Activated CD4-positive, alpha-beta memory T cell treated with anti-CD3 and anti-CD28 coated beads, Interleukin-2, amount 10 ng/mL, durations not matched to agents 7 days and 5 days (primary cell): ENCODE measurements at regions not wholly inside any gene's neighbourhood (a gene's known extent, or its start where the extent isn't known, plus 50 kb on each side); places are given as distances from the start of the nearest gene placed in this dataset.
A peak's percentile ranks its signal among the peaks of the same experiment; 100 is the strongest.
"Not testable (repeated sequence)": the region's sequence is repeated elsewhere in the genome, so short reads cannot be mapped to it uniquely, and the experiment has no call there.

ENCODE experiments used
- CTCF ChIA-PET: fragments of 350-600 bp; sonication (Branson Sonifier 250); formaldehyde crosslinking; loops from one replicate; lab custom pipeline; 2021; ENCODE audit warnings: antibody characterized with exemption, inconsistent platforms; lab: Charles Lee
- POLR2A ChIA-PET: fragments of 350-600 bp; sonication (Branson Sonifier 250); formaldehyde crosslinking; loops from one replicate; lab custom pipeline; 2021; ENCODE audit warnings: antibody characterized with exemption; lab: Charles Lee
- DNase-seq: peaks from one replicate; pipeline ENCODE4 v3.0.0-alpha.2; 2020
- H3K27ac Mint-ChIP-seq: one replicate; pipeline ENCODE4 v1.8.0; 2021; ENCODE audit warnings: mild to moderate bottlenecking, mixed read lengths
- H3K27me3 Mint-ChIP-seq: one replicate; pipeline ENCODE4 v1.8.0; 2021; ENCODE audit warnings: mixed read lengths
- H3K36me3 Mint-ChIP-seq: one replicate; pipeline ENCODE4 v1.8.0; 2021; ENCODE audit warnings: low read depth, mixed read lengths
- H3K4me1 Mint-ChIP-seq: one replicate; pipeline ENCODE4 v1.8.0; 2021; ENCODE audit warnings: mixed read lengths
- H3K4me3 Mint-ChIP-seq: one replicate; pipeline ENCODE4 v1.8.0; 2021; ENCODE audit warnings: mild to moderate bottlenecking, mixed read lengths
- H3K9me3 Mint-ChIP-seq: one replicate; pipeline ENCODE4 v1.8.0; 2021; ENCODE audit warnings: mixed read lengths

GRCh38 chr14:56351861-56352260, 227.7 kb upstream of the TMEM260 start:
- Mint-ChIP-seq H3K9me3 (no peaks in the 10 kb centered on the region), H3K27me3 (no peaks in the 10 kb centered on the region), H3K4me3 (no peak overlapping the region), H3K27ac (no peak overlapping the region), H3K4me1 (no peaks in the 10 kb centered on the region), H3K36me3 (no peaks in the 10 kb centered on the region)
- CTCF ChIA-PET, result no interaction called here
- POLR2A ChIA-PET, result no interaction called here
- no peak for DNase-seq

DNA sequence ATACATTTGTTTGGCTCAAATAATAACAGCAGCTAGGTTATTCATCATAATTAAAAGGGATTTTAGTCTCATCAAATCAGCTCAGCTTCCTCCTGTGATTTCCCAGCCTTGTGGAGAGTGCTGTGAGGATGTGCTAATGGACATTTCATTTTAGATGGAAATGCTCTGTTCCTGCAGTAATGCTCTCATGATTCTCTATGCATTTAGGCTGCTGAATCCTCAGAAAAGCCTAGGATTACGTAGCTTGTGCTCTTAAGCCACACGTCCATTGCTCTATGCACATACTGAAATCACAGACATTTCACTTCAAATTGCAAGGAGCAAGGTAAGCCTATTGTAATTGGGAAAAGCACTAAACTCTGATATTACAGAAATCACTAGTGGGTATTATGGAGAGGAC, 226.6 kb upstream of the TMEM260 start:
- no peaks in the 10 kb centered on the region for H3K9me3 Mint-ChIP-seq
- DNase-seq, result no peak
- ChIA-PET CTCF (no interaction called here), POLR2A (no interaction called here)
- H3K27ac Mint-ChIP-seq, result no peak overlapping the region
- H3K36me3 Mint-ChIP-seq, result no peaks in the 10 kb centered on the region
- H3K27me3 Mint-ChIP-seq, result no peaks in the 10 kb centered on the region
- H3K4me3 Mint-ChIP-seq, result no peak overlapping the region
- peaks cover under 1% of the 10 kb centered on the region for H3K4me1 Mint-ChIP-seq

- Mint-ChIP-seq H3K36me3 (no peaks in the 10 kb centered on the region), H3K4me1 (peaks cover 20% of the 10 kb centered on the region), H3K4me3 (no peak overlapping the region), H3K27ac (no peak overlapping the region), H3K27me3 (peaks cover 2% of the 10 kb centered on the region), H3K9me3 (no peaks in the 10 kb centered on the region)
- ChIA-PET POLR2A (no interaction called here), CTCF (interaction anchor here (2.0 kb wide), 1 partner anchor 17 kb away, joined by 9 read pairs; no protein-coding TSS in a partner anchor)
- no peak for DNase-seq
Observed at GRCh38 chr14:56357428-56357827, 222.2 kb upstream of the TMEM260 start.

DNA sequence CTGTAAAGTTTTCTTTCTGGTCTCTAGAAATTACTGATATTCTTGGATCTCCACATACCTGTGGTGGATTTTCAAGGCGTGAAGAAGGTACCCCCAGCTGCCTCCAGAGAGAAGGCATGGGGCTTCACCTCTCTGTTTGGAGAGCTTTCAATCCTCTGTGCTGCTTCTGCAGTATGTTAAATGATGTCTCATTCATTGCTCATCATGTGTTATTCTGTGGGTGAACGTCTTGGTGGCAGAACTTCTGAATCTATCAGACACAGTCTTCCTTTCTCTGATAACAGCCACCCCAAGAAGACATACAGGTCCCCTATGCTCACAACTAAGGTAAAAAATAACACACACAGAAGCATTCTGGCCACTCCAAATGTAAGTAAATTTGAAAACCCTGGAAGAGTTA, 221.3 kb upstream of the TMEM260 start:
- H3K36me3 Mint-ChIP-seq, result no peaks in the 10 kb centered on the region
- no peak overlapping the region for H3K4me3 Mint-ChIP-seq
- no peak overlapping the region for H3K27ac Mint-ChIP-seq
- H3K4me1 Mint-ChIP-seq, result peaks cover 20% of the 10 kb centered on the region
- peaks cover 5% of the 10 kb centered on the region for H3K27me3 Mint-ChIP-seq
- ChIA-PET POLR2A (no interaction called here), CTCF (interaction anchor here (2.0 kb wide), 1 partner anchor 18 kb away, joined by 9 read pairs; no protein-coding TSS in a partner anchor)
- no peaks in the 10 kb centered on the region for H3K9me3 Mint-ChIP-seq
- DNase-seq, result no peak

- POLR2A ChIA-PET, result no interaction called here
- DNase-seq, result peak; percentile 44
- H3K4me3 Mint-ChIP-seq, result no peak overlapping the region
- CTCF ChIA-PET, result no interaction called here
- H3K27me3 Mint-ChIP-seq, result peaks cover 5% of the 10 kb centered on the region
- H3K27ac Mint-ChIP-seq, result no peak overlapping the region
- peaks cover 20% of the 10 kb centered on the region for H3K4me1 Mint-ChIP-seq
- H3K36me3 Mint-ChIP-seq, result no peaks in the 10 kb centered on the region
- H3K9me3 Mint-ChIP-seq, result no peaks in the 10 kb centered on the region
Observed at GRCh38 chr14:56358851-56359614, 220.6 kb upstream of the TMEM260 start.

- H3K4me1 Mint-ChIP-seq, H3K9me3 Mint-ChIP-seq, H3K4me3 Mint-ChIP-seq, POLR2A ChIA-PET, DNase-seq, H3K36me3 Mint-ChIP-seq, CTCF ChIA-PET, H3K27me3 Mint-ChIP-seq, H3K27ac Mint-ChIP-seq: not testable (repeated sequence)
Observed at GRCh38 chr14:56365663-56366062, 213.9 kb upstream of the TMEM260 start.

DNA sequence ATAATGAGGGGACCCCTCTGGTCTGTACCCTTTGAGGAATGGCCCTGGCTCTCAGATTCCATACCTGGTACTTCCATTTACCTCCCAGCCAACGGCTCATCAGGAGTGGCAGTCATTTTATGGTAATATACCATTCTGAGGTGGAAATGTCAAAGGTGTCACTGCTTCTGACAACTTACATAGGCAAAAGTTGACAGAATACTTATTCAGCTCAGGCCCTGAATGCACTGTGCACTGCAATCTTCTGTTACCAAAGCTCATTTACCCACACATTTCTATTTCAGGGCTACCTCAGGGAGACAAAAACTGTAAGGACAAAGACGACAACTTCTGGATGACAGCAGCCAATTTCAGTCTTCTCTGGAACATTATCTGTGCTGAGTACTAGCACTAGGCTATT, 212.2 kb upstream of the TMEM260 start:
- ChIA-PET POLR2A (no interaction called here), CTCF (no interaction called here)
- Mint-ChIP-seq H3K9me3 (peaks cover 17% of the 10 kb centered on the region), H3K4me3 (no peak overlapping the region), H3K27ac (no peak overlapping the region), H3K36me3 (no peaks in the 10 kb centered on the region), H3K27me3 (peaks cover 13% of the 10 kb centered on the region), H3K4me1 (no peaks in the 10 kb centered on the region)
- no peak for DNase-seq

- Mint-ChIP-seq H3K9me3 (peaks cover 23% of the 10 kb centered on the region), H3K27me3 (peaks cover 5% of the 10 kb centered on the region), H3K4me1 (no peaks in the 10 kb centered on the region), H3K4me3 (no peak overlapping the region), H3K36me3 (no peaks in the 10 kb centered on the region), H3K27ac (no peak overlapping the region)
- no peak for DNase-seq
- ChIA-PET CTCF (no interaction called here), POLR2A (no interaction called here)
Observed at GRCh38 chr14:56371737-56372136, 207.9 kb upstream of the TMEM260 start.

DNA sequence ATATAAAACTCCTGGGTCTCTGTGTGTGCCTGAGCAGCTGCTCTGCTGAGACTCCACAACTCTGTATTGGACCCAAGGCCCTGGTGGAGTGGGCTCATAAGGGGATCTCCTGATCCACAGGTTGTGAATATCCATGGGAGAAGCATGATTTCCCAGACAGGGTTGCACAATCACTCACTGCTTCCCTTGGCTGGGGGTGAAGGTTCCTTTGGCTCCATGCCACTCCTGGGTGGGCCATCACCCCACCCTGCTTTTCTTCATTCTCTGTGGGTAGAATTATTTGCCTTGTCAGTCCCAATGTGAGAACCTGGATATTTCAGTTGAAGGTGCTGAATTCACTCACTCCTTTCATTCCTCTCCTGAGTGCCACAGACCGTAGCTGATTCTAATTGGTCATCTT, 205.2 kb upstream of the TMEM260 start:
- H3K4me1 Mint-ChIP-seq, result no peaks in the 10 kb centered on the region
- POLR2A ChIA-PET, result no interaction called here
- H3K36me3 Mint-ChIP-seq, result no peaks in the 10 kb centered on the region
- CTCF ChIA-PET, result no interaction called here
- DNase-seq, result no peak
- H3K27ac Mint-ChIP-seq, result no peak overlapping the region
- H3K27me3 Mint-ChIP-seq, result peaks cover 5% of the 10 kb centered on the region
- H3K9me3 Mint-ChIP-seq, result peaks cover 21% of the 10 kb centered on the region
- no peak overlapping the region for H3K4me3 Mint-ChIP-seq

DNA sequence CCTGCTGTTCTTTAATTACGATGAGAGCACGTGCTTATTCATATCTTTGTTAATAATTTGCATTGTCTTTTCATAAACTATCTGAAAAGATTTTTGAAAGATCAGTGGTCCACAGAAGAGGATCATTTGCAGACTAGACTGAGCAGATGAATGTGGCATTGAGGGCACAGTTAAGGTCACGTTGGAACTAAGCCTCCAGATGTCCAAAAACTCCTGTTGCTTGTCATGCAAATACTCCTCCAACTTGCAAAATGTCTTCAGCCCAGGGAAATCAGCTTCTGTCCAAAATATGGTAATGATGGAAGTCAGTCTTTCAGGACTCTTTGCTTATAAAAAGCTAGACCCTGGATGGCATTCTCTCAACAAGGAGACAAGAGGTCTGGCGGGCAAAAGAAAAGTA, 201.6 kb upstream of the TMEM260 start:
- peaks cover 4% of the 10 kb centered on the region for H3K27me3 Mint-ChIP-seq
- ChIA-PET POLR2A (no interaction called here), CTCF (no interaction called here)
- H3K4me3 Mint-ChIP-seq, result no peak overlapping the region
- no peaks in the 10 kb centered on the region for H3K4me1 Mint-ChIP-seq
- no peak for DNase-seq
- H3K9me3 Mint-ChIP-seq, result no peaks in the 10 kb centered on the region
- H3K27ac Mint-ChIP-seq, result no peak overlapping the region
- H3K36me3 Mint-ChIP-seq, result no peaks in the 10 kb centered on the region

DNA sequence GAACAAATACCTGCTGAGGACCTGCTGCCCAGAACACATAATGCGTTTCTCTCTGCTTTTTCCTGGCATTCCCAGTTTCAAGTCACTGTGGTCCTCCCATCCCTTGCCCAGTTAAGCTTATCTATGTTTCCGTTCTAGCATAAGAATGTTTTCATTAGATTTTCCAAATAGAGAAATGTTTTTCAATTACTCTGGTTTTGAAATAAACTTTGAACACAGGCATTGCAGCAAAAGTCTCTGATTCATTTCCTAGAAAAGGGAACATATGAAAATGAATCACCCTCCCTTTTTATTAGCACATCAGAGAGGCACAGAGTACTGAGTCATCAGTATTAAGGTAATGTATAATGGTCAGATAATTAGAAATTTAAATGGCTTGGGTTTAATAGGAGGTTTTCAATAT, 201.1 kb upstream of the TMEM260 start:
- DNase-seq, result no peak
- ChIA-PET CTCF (no interaction called here), POLR2A (no interaction called here)
- Mint-ChIP-seq H3K27me3 (peaks cover 4% of the 10 kb centered on the region), H3K36me3 (no peaks in the 10 kb centered on the region), H3K9me3 (no peaks in the 10 kb centered on the region), H3K4me1 (no peaks in the 10 kb centered on the region), H3K4me3 (no peak overlapping the region), H3K27ac (no peak overlapping the region)

DNA sequence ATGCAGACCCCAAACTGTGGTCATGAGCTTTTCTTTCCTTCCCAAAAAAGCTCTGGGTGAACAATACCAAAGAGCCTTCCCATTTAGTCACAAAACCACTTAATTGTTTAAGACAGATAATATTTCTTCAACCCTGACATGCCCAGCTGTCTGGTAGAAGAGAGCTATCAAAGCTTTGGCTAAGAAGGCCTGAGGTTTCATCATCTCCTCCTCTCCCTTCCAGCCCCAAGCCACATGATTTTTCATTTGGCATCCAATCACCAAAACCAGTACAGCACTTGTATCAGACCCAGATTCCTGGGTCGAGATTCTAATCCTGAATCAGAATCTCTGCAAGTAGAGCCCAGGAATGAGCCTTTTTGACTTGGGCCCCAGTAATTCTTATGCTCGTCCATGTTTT, 199.6 kb upstream of the TMEM260 start:
- Mint-ChIP-seq H3K4me3 (no peak overlapping the region), H3K27ac (no peak overlapping the region), H3K27me3 (peaks cover 4% of the 10 kb centered on the region), H3K36me3 (no peaks in the 10 kb centered on the region), H3K4me1 (no peaks in the 10 kb centered on the region), H3K9me3 (no peaks in the 10 kb centered on the region)
- DNase-seq, result no peak
- CTCF ChIA-PET, result no interaction called here
- POLR2A ChIA-PET, result no interaction called here

GRCh38 chr14:56386024-56386423, 193.6 kb upstream of the TMEM260 start:
- no peak overlapping the region for H3K27ac Mint-ChIP-seq
- H3K27me3 Mint-ChIP-seq, result peaks cover 4% of the 10 kb centered on the region

GRCh38 chr14:56390859-56391258, 188.7 kb upstream of the TMEM260 start:
- POLR2A ChIA-PET, result no interaction called here
- H3K27me3 Mint-ChIP-seq, result peaks cover 2% of the 10 kb centered on the region

More at GRCh38 chr14:56386024-56386423, 193.6 kb upstream of the TMEM260 start:
- CTCF ChIA-PET, result no interaction called here
- Mint-ChIP-seq H3K4me3 (no peak overlapping the region), H3K36me3 (no peaks in the 10 kb centered on the region), H3K4me1 (no peaks in the 10 kb centered on the region), H3K9me3 (peaks cover 5% of the 10 kb centered on the region)
- no peak for DNase-seq
- POLR2A ChIA-PET, result no interaction called here

More at GRCh38 chr14:56390859-56391258, 188.7 kb upstream of the TMEM260 start:
- no peak overlapping the region for H3K27ac Mint-ChIP-seq
- CTCF ChIA-PET, result no interaction called here
- H3K4me1 Mint-ChIP-seq, result no peaks in the 10 kb centered on the region
- H3K4me3 Mint-ChIP-seq, result no peak overlapping the region
- H3K9me3 Mint-ChIP-seq, result peaks cover 9% of the 10 kb centered on the region
- no peak for DNase-seq
- no peaks in the 10 kb centered on the region for H3K36me3 Mint-ChIP-seq
